ENCODE measurements at regions not wholly inside any gene's neighbourhood (a gene's known extent, or its start where the extent isn't known, plus 50 kb on each side); places are given as distances from the start of the nearest gene placed in this dataset.

DNA sequence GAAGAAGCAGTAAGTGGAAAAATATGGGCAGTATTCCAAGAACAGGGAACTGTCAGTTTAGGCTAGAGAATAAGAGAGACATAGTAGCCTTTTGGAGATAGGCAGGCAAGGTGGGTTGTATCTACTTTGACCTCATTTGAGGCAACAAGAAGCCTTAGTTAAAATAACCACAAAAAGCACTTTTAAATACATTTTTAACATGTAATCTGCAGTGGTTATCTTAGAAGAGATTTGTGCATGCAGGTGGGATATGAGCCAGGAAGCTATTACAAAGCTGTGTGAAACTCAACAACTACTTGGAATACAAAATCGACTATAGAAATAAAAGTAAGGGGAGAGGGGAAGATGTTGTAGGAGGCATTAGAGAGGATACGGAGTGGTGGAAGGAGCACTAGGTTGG, 143.7 kb upstream of the MCHR2 start:
- Histone ChIP-seq H3K36me3 (no peaks in the 10 kb centered on the region), H3K27me3 (no peaks in the 10 kb centered on the region), H3K4me3 (no peak overlapping the region), H3K4me1 (no peaks in the 10 kb centered on the region), H3K9me3 (no peaks in the 10 kb centered on the region), H3K27ac (no peak overlapping the region)
- DNase-seq (ENCODE audit: low spot score in 2 of 2): no peak
- WGBS, 2 donors: 81% methylated on average over 2 of the region's 2 CpGs
- TF ChIP-seq POLR2A (IDR thresholded peaks at IDR 0.05): no peak

- no peak overlapping the region for H3K27ac ChIP-seq
- TF ChIP-seq POLR2A (IDR thresholded peaks at IDR 0.05): no peak
- TF ChIP-seq, protein P1, sequence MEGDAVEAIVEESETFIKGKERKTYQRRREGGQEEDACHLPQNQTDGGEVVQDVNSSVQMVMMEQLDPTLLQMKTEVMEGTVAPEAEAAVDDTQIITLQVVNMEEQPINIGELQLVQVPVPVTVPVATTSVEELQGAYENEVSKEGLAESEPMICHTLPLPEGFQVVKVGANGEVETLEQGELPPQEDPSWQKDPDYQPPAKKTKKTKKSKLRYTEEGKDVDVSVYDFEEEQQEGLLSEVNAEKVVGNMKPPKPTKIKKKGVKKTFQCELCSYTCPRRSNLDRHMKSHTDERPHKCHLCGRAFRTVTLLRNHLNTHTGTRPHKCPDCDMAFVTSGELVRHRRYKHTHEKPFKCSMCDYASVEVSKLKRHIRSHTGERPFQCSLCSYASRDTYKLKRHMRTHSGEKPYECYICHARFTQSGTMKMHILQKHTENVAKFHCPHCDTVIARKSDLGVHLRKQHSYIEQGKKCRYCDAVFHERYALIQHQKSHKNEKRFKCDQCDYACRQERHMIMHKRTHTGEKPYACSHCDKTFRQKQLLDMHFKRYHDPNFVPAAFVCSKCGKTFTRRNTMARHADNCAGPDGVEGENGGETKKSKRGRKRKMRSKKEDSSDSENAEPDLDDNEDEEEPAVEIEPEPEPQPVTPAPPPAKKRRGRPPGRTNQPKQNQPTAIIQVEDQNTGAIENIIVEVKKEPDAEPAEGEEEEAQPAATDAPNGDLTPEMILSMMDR (IDR thresholded peaks at IDR 0.05): no peak
- TF ChIP-seq EP300 (IDR thresholded peaks at IDR 0.05): no peak
- DNase-seq (ENCODE audit: low spot score in 2 of 2): no peak
- WGBS, 2 donors: 85 to 92% methylated on average over 8 of the region's 8 CpGs
- no peaks in the 10 kb centered on the region for H3K36me3 ChIP-seq
- no peak overlapping the region for H3K4me3 ChIP-seq
- H3K4me1 ChIP-seq: no peaks in the 10 kb centered on the region
- H3K9me3 ChIP-seq: peaks cover 0 to 5% (median 0%) of the 10 kb centered on the region in 4 donors
- H3K27me3 ChIP-seq: no peaks in the 10 kb centered on the region
These were observed 142.6 kb upstream of the MCHR2 start for GRCh38 chr6:100136590-100136989.

DNA sequence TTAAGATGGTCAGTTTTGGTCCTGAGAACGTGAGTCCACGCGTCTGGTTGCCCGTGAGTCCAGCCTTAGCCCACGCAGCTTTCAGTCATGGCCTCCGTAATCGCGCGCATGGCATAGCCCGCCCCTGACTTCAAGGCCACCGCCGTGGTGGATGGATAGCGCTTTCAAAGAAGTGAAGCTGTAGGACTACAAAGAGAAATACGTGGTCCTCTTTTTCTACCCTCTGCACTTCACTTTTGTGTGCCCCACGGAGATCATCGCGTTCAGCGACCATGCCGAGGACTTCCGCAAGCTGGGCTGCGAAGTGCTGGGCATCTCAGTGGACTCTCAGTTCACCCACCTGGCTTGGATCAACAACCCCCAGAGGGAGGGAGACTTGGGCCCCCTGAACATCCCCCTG, 142.0 kb upstream of the MCHR2 start:
- no peak for DNase-seq (ENCODE audit: low spot score in 2 of 2)
- peaks cover 0 to 11% (median under 1%) of the 10 kb centered on the region in 4 donors for H3K9me3 ChIP-seq
- H3K4me3 ChIP-seq: no peak overlapping the region
- WGBS, 2 donors: 95% methylated on average over 21 of the region's 21 CpGs
- no peaks in the 10 kb centered on the region for H3K36me3 ChIP-seq
- H3K4me1 ChIP-seq: no peaks in the 10 kb centered on the region
- TF ChIP-seq EP300 (IDR thresholded peaks at IDR 0.05) (no peak), POLR2A (IDR thresholded peaks at IDR 0.05) (no peak)
- TF ChIP-seq, protein P1 (IDR thresholded peaks at IDR 0.05): no peak
- H3K27me3 ChIP-seq: no peaks in the 10 kb centered on the region
- H3K27ac ChIP-seq: no peak overlapping the region

DNA sequence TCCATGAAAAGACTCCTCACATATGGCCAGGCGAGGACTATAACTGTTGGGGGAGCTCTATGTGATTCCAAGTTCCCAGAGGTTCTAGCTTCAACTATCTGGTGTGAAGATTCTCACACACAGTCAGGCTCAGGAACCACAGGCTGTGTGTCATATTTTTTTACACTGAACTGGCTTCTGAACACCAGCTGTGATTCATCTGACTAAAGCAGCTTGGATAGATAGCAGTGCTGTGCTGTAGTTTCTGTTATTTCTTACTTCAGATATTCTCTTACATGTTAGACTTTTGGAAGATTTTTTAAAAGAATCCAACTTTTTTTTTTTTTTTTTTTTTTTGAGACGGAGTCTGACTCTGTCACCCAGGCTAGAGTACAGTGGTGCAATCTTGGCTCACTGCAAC, 140.7 kb upstream of the MCHR2 start:
- WGBS, 2 donors: 84 to 95% methylated on average over 2 of the region's 2 CpGs
- no peak overlapping the region for H3K27ac ChIP-seq
- no peaks in the 10 kb centered on the region for H3K36me3 ChIP-seq
- no peaks in the 10 kb centered on the region for H3K4me1 ChIP-seq
- no peak for TF ChIP-seq EP300 (IDR thresholded peaks at IDR 0.05)
- TF ChIP-seq, protein P1 (IDR thresholded peaks at IDR 0.05): no peak
- TF ChIP-seq POLR2A (IDR thresholded peaks at IDR 0.05): no peak
- H3K4me3 ChIP-seq: no peak overlapping the region
- DNase-seq (ENCODE audit: low spot score in 2 of 2): no peak
- no peaks in the 10 kb centered on the region for H3K27me3 ChIP-seq
- H3K9me3 ChIP-seq: peaks cover 0 to 23% (median 4%) of the 10 kb centered on the region in 4 donors

DNA sequence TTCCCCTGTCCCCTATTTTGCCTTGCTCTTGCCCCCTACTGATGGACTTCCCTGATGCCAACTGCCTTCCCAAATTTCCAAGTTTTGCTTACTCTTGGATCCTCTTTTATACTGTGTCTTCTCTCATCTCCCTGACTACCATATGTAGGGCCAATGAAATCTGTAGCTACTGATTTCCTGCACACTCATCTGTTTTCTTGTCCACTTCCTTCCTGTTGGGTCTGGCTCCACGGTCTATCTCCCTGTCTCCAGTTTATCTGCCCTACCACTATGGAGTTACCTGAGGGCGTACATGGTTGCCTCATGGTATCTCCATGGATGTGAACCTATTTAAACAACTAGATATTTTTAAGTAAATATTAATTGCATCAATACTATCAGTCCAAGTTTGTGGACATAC, 140.3 kb upstream of the MCHR2 start:
- Histone ChIP-seq H3K4me3 (no peak overlapping the region), H3K27ac (no peak overlapping the region), H3K36me3 (no peaks in the 10 kb centered on the region), H3K4me1 (no peaks in the 10 kb centered on the region), H3K27me3 (no peaks in the 10 kb centered on the region), H3K9me3 (peaks cover 0 to 23% (median 4%) of the 10 kb centered on the region in 4 donors)
- TF ChIP-seq POLR2A (IDR thresholded peaks at IDR 0.05): no peak
- TF ChIP-seq EP300 (IDR thresholded peaks at IDR 0.05): no peak
- TF ChIP-seq, protein P1 (IDR thresholded peaks at IDR 0.05): no peak
- WGBS, 2 donors: 73 to 74% methylated on average over 2 of the region's 2 CpGs
- DNase-seq (ENCODE audit: low spot score in 2 of 2): no peak

- Histone ChIP-seq H3K4me3 (no peak overlapping the region), H3K36me3 (no peaks in the 10 kb centered on the region), H3K9me3 (peaks cover 0 to 23% (median 4%) of the 10 kb centered on the region in 4 donors), H3K27ac (no peak overlapping the region), H3K27me3 (no peaks in the 10 kb centered on the region), H3K4me1 (no peaks in the 10 kb centered on the region)
- no peak for DNase-seq (ENCODE audit: low spot score in 2 of 2)
- no peak for TF ChIP-seq POLR2A (IDR thresholded peaks at IDR 0.05)
- TF ChIP-seq, protein P1 (IDR thresholded peaks at IDR 0.05): no peak
- no peak for TF ChIP-seq EP300 (IDR thresholded peaks at IDR 0.05)
These were observed 138.0 kb upstream of the MCHR2 start for GRCh38 chr6:100132005-100132404.

All from tibial nerve (tissue), 4 donors.